ENCODE measurements at regions not wholly inside any gene's neighbourhood (a gene's known extent, or its start where the extent isn't known, plus 50 kb on each side); places are given as distances from the start of the nearest gene placed in this dataset.
"Not testable (repeated sequence)": the region's sequence is repeated elsewhere in the genome, so short reads cannot be mapped to it uniquely, and the experiment has no call there.

- no peak overlapping the region for H3K4me3 ChIP-seq (ENCODE audit: insufficient read depth, low read depth, low read length)
Observed at GRCh38 chr7:142583446-142583845, 165.8 kb upstream of the PRSS1 start.

GRCh38 chr7:142582351-142582750 is 166.9 kb upstream of the PRSS1 start:
- Histone ChIP-seq H3K4me3 (ENCODE audit: insufficient read depth, low read depth, low read length) (no peak overlapping the region), H3K27me3 (ENCODE audit: control insufficient read depth, insufficient read depth, low read length) (no peaks in the 10 kb centered on the region), H3K36me3 (replicated peaks; ENCODE audit: control insufficient read depth, insufficient read depth, low read length) (no peaks in the 10 kb centered on the region)
- no peak for DNase-seq

More at GRCh38 chr7:142583446-142583845, 165.8 kb upstream of the PRSS1 start:
- peak; percentile 11 for DNase-seq
- Histone ChIP-seq H3K27me3 (ENCODE audit: control insufficient read depth, insufficient read depth, low read length) (no peaks in the 10 kb centered on the region), H3K36me3 (replicated peaks; ENCODE audit: control insufficient read depth, insufficient read depth, low read length) (no peaks in the 10 kb centered on the region)

GRCh38 chr7:142581341-142581740 is 167.9 kb upstream of the PRSS1 start:
- DNase-seq = no peak

GRCh38 chr7:142579946-142580345 is 169.3 kb upstream of the PRSS1 start:
- no peak for DNase-seq
- Histone ChIP-seq H3K27me3 (ENCODE audit: control insufficient read depth, insufficient read depth, low read length) (no peaks in the 10 kb centered on the region), H3K36me3 (replicated peaks; ENCODE audit: control insufficient read depth, insufficient read depth, low read length) (no peaks in the 10 kb centered on the region), H3K4me3 (ENCODE audit: insufficient read depth, low read depth, low read length) (no peak overlapping the region)

More at GRCh38 chr7:142581341-142581740, 167.9 kb upstream of the PRSS1 start:
- H3K4me3 ChIP-seq (ENCODE audit: insufficient read depth, low read depth, low read length) = no peak overlapping the region
- H3K36me3 ChIP-seq (replicated peaks; ENCODE audit: control insufficient read depth, insufficient read depth, low read length) = no peaks in the 10 kb centered on the region
- no peaks in the 10 kb centered on the region for H3K27me3 ChIP-seq (ENCODE audit: control insufficient read depth, insufficient read depth, low read length)

- not testable (repeated sequence) for H3K36me3 ChIP-seq (replicated peaks; ENCODE audit: control insufficient read depth, insufficient read depth, low read length); H3K4me3 ChIP-seq (ENCODE audit: insufficient read depth, low read depth, low read length); DNase-seq; H3K27me3 ChIP-seq (ENCODE audit: control insufficient read depth, insufficient read depth, low read length)
Observed at GRCh38 chr7:142575351-142575750, 173.9 kb upstream of the PRSS1 start.

GRCh38 chr7:142571581-142571980 is 177.7 kb upstream of the PRSS1 start:
- no peak for DNase-seq
- Histone ChIP-seq H3K27me3 (ENCODE audit: control insufficient read depth, insufficient read depth, low read length) (no peaks in the 10 kb centered on the region), H3K36me3 (replicated peaks; ENCODE audit: control insufficient read depth, insufficient read depth, low read length) (no peaks in the 10 kb centered on the region), H3K4me3 (ENCODE audit: insufficient read depth, low read depth, low read length) (no peak overlapping the region)

- Histone ChIP-seq H3K4me3 (ENCODE audit: insufficient read depth, low read depth, low read length) (no peak overlapping the region), H3K27me3 (ENCODE audit: control insufficient read depth, insufficient read depth, low read length) (no peaks in the 10 kb centered on the region), H3K36me3 (replicated peaks; ENCODE audit: control insufficient read depth, insufficient read depth, low read length) (no peaks in the 10 kb centered on the region)
- no peak for DNase-seq
Observed at GRCh38 chr7:142569851-142570250, 179.4 kb upstream of the PRSS1 start.

- no peak overlapping the region for H3K4me3 ChIP-seq (ENCODE audit: insufficient read depth, low read depth, low read length)
- H3K36me3 ChIP-seq (replicated peaks; ENCODE audit: control insufficient read depth, insufficient read depth, low read length) = no peaks in the 10 kb centered on the region
- no peaks in the 10 kb centered on the region for H3K27me3 ChIP-seq (ENCODE audit: control insufficient read depth, insufficient read depth, low read length)
- no peak for DNase-seq
Observed at GRCh38 chr7:142568435-142569097, 180.7 kb upstream of the PRSS1 start.

GRCh38 chr7:142567201-142568075 is 181.8 kb upstream of the PRSS1 start:
- DNase-seq = no peak
- no peaks in the 10 kb centered on the region for H3K36me3 ChIP-seq (replicated peaks; ENCODE audit: control insufficient read depth, insufficient read depth, low read length)
- no peak overlapping the region; the same call in 1 of the 2 replicates for H3K4me3 ChIP-seq (ENCODE audit: insufficient read depth, low read depth, low read length)
- no peaks in the 10 kb centered on the region for H3K27me3 ChIP-seq (ENCODE audit: control insufficient read depth, insufficient read depth, low read length)

- Histone ChIP-seq H3K4me3 (ENCODE audit: insufficient read depth, low read depth, low read length) (no peak overlapping the region), H3K27me3 (ENCODE audit: control insufficient read depth, insufficient read depth, low read length) (no peaks in the 10 kb centered on the region), H3K36me3 (replicated peaks; ENCODE audit: control insufficient read depth, insufficient read depth, low read length) (no peaks in the 10 kb centered on the region)
- no peak for DNase-seq
Observed at GRCh38 chr7:142566271-142566670, 183.0 kb upstream of the PRSS1 start.

GRCh38 chr7:142564125-142564524 is 185.1 kb upstream of the PRSS1 start:
- H3K4me3 ChIP-seq (ENCODE audit: insufficient read depth, low read depth, low read length); DNase-seq; H3K27me3 ChIP-seq (ENCODE audit: control insufficient read depth, insufficient read depth, low read length): not testable (repeated sequence)

GRCh38 chr7:142563470-142563869 is 185.8 kb upstream of the PRSS1 start:
- DNase-seq = no peak
- no peaks in the 10 kb centered on the region for H3K36me3 ChIP-seq (replicated peaks; ENCODE audit: control insufficient read depth, insufficient read depth, low read length)
- no peaks in the 10 kb centered on the region for H3K27me3 ChIP-seq (ENCODE audit: control insufficient read depth, insufficient read depth, low read length)
- H3K4me3 ChIP-seq (ENCODE audit: insufficient read depth, low read depth, low read length) = no peak overlapping the region

More at GRCh38 chr7:142564125-142564524, 185.1 kb upstream of the PRSS1 start:
- not testable (repeated sequence) for H3K36me3 ChIP-seq (replicated peaks; ENCODE audit: control insufficient read depth, insufficient read depth, low read length)

GRCh38 chr7:142562688-142563087 is 186.6 kb upstream of the PRSS1 start:
- Histone ChIP-seq H3K27me3 (ENCODE audit: control insufficient read depth, insufficient read depth, low read length) (no peaks in the 10 kb centered on the region), H3K36me3 (replicated peaks; ENCODE audit: control insufficient read depth, insufficient read depth, low read length) (no peaks in the 10 kb centered on the region), H3K4me3 (ENCODE audit: insufficient read depth, low read depth, low read length) (no peak overlapping the region)
- DNase-seq = no peak

GRCh38 chr7:142561396-142561795 is 187.9 kb upstream of the PRSS1 start:
- not testable (repeated sequence) for H3K27me3 ChIP-seq (ENCODE audit: control insufficient read depth, insufficient read depth, low read length); H3K4me3 ChIP-seq (ENCODE audit: insufficient read depth, low read depth, low read length); DNase-seq; H3K36me3 ChIP-seq (replicated peaks; ENCODE audit: control insufficient read depth, insufficient read depth, low read length)

GRCh38 chr7:142560770-142561169 is 188.5 kb upstream of the PRSS1 start:
- H3K36me3 ChIP-seq (replicated peaks; ENCODE audit: control insufficient read depth, insufficient read depth, low read length); DNase-seq; H3K4me3 ChIP-seq (ENCODE audit: insufficient read depth, low read depth, low read length); H3K27me3 ChIP-seq (ENCODE audit: control insufficient read depth, insufficient read depth, low read length): not testable (repeated sequence)

All from H7 (cell line).